DMS114 treated with DMSO at 0.1 percent for 48 hours (cell line): ENCODE measurements at regions not wholly inside any gene's neighbourhood (a gene's known extent, or its start where the extent isn't known, plus 50 kb on each side); places are given as distances from the start of the nearest gene placed in this dataset.

ENCODE experiments used
- DNase-seq: peaks from one replicate; lab custom pipeline; 2025; ENCODE audit not compliant: unreplicated experiment; lab: John Stamatoyannopoulos, UW

DNA sequence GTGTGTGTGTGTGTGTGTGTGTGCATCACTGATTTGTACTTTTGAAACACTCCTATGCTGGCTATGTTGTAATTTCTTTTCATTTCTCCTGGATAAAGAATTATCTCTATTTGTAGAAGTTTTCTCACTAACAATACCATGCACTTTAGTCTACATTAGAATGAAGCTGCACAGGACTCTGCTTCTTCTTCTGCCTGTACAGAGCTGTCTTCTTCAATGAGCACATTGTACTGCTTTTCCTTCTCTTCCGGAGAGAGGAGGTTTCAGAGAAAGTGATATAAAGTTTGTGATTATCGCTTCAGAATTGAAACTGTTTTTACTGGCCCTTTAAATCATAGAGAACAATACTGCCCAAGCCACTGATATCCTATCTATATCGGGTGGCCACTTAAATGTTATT lies 677.0 kb downstream of the NR2F1-AS1 start:
- no peak for DNase-seq

DNA sequence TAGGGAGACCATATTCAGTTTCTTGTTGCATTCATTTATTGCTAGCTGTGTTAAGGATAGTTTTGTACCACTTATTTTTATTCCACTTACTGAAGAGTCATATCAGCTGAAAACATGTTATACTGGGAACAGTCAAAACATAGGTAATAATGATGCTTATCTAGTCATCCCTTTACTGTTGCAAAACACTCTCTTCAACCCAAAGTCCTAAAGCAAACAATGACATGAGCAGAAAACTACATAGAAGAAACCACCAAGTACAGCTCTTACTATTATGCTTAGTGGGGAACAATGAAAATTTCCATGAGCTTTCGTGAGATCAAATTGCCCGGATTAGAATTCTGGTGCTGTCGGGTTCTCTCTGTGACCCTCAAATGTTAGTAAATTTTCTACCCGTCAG lies 681.4 kb downstream of the NR2F1-AS1 start:
- DNase-seq = no peak

DNA sequence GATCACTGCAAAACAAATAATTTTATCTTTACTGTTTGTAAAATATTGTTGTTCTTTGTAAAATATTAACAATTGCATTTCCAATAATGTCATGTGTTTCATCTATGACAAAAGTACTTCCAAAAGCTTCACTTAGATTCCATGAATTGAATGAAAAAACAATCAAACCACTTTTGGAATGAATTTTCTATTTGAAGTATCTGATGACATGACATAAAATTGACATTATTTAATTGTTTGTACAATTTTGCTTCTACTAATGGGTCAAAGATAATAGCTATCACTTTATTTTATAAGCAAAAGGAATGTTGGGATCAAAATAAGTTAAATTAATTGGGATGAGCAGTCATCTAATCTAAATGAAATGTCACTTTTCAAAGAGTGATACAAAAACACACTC lies 684.3 kb downstream of the NR2F1-AS1 start:
- no peak for DNase-seq

DNA sequence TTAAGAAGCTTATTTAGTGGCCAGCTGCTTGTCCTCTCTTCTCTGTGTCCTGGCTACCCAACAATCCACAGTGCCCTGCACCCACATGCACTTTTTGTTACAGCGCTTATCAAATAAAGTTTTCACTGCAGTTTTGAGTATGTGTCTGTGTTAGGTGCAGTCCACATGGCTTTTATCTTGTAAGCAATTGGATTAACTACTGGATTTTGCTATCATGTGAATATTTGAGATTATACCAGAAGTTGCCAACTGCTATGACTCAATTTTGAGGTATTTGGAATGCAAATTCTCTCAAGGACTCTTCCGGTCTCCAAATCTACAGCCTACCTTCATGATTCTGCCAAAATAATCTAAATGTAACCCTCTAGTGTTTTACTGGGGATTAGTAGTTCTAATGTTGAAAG lies 690.2 kb downstream of the NR2F1-AS1 start:
- DNase-seq = no peak

DNA sequence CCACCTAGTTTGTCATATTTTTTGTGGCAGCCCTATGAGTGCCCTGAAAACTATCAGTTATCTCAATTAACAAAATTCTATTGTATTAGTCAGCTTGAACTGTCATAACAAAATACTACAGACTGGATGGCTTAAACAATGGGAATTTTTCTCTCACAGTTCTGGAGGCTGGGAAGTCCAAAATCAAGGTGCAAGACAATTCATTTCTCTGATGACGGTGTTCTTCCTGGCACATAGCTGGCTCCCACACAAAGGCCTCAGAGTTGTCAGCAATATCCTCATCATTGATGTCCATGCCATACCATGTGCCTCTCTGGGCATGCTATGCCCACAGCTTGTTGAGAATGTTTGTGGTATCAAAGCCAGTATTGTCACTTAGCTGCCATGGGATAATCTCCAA lies 691.9 kb downstream of the NR2F1-AS1 start:
- no peak for DNase-seq

DNA sequence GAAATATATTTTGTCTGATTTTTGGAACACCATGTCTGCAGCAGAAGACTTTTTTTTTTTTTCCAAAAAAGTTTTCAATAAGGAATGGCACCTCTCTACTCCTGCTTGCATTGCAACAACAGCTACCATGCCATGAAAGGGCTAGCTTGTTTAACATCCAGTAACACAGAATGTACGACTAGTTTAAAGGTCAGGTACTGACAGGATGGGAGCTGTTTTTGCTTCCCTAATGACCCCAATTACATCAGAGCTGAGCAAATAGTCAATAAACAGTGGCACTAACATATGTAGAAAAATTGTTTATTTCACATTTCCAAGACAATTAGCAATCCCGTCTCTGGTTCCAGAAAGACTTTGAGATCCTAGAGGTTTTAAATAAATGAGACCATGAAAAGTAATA lies 693.8 kb downstream of the NR2F1-AS1 start:
- no peak for DNase-seq

DNA sequence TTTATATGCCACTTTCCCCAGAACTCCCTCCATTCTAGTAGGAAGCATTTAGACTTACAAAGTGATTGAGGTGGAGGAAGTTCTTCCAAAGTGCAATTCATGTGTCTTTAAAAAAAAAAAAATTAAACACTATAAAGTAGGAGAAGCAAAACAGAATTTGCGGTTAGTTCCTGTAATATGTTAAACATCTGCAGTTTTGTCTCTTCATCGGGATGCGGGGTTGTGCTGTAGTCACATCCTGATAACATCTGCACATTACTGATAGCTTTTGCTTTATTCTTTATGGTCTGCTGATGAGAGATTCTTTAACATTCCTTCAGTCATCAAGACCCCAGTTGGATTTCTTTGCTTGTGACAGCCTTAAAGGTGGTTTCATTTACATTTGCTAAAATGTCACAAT lies 694.3 kb downstream of the NR2F1-AS1 start:
- DNase-seq = no peak

DNA sequence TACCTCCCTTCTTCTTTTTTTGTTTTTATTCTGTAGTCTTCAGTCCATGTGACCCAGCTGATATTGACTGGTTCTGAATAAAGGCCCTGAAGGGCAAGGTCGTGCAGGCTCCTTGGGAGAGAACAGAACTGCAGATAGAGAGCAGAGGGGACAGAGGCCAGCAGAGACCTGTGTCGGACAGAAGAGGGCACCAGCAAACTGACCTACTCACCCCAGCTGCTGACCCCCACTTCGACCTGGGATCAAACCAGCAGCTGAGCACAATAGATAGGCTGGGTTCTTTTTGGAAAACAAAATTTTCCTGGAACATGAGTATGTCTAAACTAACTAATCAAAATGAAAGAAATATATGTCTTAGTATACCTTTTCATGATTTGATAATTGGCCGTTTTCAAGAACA lies 695.1 kb downstream of the NR2F1-AS1 start:
- DNase-seq = no peak

DNA sequence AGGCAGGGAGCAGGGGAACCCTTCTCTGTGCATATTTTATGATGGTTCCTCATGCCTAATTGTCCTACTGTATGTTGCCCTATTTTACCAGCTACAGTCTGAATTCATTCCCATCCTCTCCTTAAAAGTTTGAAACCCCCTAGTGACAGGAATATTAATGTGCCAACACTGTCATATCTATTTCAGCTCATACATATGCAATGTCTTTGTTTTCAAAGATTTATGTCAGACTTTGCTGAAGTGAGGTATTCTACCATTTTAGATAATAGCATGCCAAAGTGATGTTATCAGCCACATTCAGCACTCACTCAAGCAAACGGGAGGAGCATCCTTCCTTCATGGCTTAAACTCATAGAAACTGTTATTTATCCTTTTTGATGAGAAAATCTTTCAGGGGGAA lies 696.5 kb downstream of the NR2F1-AS1 start:
- no peak for DNase-seq

DNA sequence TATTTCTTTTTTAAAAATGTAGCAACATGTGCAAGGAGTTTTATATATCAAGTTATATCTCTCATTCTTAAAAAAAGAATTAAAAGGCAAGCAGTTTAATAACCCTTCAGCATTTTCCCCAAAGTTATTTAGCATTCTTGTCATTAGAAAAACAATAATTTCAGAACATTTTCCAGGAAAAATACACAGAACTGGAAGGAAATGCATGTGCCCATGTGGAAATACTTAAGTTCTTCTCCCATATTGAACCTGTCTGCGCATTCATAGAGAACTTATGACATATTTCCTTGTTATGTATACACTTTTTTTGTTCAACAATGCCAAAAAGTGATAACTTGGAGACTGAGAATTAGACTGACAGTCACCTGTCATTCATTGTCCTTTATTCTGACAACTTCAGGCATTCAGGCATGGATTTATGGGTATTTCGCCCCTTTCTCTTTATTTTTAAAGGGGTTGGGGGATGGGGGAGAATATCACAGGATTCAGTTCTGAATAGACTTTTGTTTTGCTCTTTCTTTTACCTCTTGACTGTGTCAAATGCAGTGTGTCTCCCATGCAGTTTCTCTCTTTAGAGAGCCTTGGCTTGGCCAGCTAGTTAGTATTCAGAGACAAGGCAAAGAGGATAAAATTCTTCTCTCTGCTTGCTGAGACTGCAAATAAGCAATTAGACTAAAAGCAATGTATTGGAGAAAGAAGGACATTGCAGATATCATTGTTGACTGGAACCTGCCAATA lies 701.0 kb downstream of the NR2F1-AS1 start:
- DNase-seq = no peak

DNA sequence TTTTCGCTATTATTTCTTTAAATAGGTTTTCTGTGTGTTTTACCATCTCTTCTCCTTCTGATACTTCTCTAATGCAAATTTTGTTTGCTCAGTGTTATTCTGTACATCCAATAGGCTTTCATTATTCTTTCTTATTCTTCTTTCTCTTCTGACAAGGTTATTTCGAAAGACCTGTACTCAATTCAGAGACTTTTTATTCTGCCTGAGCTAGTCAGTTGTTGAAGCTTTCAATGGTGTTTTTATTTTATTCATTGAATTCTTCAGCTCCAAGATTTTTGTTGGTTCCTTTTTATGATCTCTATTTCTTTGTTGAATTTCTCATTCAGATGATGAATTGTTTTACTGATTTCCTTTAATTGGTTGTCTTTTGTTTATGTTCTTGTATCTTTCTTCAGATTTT lies 706.2 kb downstream of the NR2F1-AS1 start:
- no peak for DNase-seq

DNA sequence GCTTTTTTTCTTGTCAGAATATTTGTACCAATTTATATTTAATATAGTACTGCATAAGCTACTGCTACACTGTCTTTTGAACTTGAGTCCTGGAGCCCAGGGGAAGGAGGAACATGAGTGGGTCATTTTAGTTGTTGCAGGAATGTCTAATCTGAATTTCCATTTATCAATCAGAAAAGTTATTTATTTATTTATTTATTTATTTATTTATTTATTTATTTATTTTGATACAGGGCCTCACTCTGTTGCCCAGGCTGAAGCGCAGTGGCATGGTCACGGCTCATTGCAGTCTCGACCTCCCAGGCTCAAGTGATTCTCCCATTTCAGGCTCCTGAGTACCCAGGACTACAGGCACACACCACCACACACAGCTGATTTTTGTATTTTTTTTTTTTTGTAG lies 712.6 kb downstream of the NR2F1-AS1 start:
- no peak for DNase-seq

DNA sequence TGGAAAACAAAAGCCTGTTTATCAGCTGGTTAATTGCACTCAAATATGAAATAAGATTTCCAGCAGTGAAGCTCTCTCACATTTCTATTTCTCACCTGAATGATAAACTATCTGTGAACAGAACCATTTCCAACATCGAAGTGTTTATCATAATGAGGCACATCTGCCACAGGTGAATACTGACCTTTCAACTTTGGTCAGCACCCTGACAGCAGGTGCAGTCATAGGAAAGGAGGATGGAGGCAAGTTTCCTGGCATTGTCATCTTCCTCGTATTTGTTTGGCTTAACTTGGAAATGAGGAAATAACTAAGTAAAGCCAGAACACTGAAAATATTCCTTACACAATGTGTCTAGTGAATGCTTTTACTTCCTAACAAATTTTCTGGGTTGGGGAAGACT lies 716.4 kb downstream of the NR2F1-AS1 start:
- no peak for DNase-seq

DNA sequence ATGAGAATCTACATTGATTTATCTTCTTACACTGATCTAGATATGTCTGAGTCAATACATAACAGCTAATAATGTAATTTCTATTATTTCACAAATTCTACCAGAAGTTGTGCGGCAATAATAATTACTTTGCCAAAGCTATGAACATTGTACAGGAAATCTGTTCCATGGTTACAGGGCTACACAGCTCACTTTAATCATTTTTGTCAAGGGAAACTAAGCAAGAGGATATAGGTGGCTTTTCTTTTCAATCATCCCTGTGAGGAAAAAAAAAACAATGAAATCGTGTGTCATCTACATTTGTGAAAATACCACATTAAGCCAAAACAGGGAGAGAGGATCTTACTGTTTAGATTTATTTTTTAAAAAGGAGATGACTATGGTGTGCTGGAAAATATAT lies 717.4 kb downstream of the NR2F1-AS1 start:
- no peak for DNase-seq

DNA sequence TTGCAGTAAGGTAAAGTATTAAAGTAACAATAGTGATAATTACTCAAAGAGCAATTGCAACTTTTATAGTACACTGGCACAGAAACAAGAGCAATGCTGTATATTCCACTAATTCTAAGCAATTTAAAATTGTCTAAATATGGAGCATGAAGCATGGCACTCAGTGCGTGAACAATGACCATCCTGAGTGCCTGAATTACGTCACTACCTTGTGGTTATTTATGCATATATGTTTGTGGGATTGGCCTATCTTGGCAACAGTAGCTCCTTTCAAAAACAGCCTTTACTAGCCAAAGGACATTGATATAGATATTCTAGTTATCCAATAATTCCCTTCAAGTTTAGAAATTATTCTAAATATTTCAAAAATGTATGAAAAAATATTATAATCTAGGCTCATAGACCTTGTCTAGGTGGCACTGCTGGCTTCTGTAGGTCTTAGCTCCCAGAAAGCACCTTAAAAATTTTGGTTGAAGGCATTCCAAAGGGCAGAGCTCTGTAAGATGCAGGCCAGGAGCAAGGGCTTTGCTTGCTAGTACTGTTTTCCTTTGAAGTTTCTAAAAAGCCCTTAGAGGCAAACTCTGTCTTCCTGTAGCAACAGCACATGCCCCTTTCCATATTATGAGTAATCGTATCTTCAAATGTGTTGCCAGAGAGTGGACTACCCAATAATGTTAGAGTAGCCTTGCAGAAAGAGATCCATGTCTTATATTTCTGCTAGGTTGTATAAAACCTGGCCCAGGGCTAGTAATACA lies 719.3 kb downstream of the NR2F1-AS1 start:
- DNase-seq = no peak

DNA sequence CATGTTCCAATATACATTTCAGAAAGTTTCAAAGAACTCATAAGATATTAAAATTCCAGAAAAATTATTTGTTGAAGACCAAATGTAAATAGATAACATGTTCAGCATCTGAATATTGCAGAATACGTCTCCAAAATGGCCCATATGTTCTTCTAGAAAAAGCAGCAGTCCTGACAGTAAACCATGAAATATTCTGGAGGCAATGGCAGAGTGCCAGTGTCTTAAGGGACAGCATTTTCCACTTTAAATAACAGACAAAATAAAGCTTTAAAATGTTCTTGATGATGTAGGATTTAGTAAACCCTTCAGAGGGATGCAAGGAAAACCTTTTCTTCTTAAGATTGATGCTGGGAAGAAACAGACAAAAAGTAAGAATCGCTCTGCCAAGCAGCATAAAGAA lies 721.0 kb downstream of the NR2F1-AS1 start:
- DNase-seq = no peak

DNA sequence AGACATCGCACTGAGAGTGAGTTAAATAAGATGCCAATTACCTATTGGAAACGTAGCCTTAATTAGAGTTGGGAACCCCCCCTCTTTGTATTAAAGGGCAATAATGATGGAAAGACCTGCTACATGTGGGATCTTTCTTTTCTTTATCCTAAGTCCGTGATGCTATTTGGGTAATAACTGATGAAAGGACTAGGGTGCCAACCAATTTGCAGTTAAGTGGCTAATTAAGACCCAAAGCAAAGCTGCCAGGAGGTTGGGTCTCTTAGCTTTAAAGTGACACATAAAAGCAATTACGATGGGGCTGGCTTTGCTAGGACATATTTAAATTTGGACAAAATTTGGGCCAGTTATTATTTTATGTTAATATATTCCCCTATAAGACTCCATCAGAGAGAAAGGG lies 728.8 kb downstream of the NR2F1-AS1 start:
- DNase-seq = no peak

DNA sequence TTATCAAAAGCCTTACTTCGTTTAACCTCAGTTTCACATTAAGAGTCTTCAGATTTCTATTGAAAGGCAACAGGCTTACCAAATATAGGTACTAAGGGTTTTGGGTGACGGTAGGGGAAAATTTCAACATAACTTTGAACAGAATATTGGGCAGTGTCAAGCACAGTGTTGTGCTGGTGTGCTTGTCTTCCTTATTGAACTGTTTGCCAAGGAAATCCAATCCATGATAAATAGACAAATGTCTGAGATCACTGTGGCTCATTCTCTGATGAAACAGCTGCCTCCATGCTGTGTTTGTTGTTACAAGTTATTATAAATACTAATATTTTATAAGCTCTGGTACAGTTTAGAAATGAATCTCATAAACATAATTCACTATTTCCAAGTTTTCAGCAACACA lies 730.1 kb downstream of the NR2F1-AS1 start:
- no peak for DNase-seq

DNA sequence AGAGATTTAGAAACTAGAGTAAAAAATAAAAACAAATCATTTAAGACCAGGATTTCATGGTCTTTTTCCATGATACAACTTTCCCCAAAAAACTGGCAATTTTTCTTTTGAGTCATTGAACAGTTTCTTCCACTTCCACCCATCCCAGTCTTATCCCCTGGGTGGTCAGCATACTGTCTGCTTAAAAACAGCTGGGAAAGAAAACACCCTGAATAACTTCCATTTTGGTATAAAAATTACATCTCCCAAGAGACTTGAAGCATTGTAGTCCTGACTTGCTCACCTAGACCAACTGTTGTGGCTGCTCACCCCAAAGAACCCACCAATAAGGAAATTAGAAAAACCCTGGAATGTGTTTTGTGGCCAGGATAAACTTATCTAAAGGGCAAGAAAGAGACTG lies 731.3 kb downstream of the NR2F1-AS1 start:
- DNase-seq = no peak

DNA sequence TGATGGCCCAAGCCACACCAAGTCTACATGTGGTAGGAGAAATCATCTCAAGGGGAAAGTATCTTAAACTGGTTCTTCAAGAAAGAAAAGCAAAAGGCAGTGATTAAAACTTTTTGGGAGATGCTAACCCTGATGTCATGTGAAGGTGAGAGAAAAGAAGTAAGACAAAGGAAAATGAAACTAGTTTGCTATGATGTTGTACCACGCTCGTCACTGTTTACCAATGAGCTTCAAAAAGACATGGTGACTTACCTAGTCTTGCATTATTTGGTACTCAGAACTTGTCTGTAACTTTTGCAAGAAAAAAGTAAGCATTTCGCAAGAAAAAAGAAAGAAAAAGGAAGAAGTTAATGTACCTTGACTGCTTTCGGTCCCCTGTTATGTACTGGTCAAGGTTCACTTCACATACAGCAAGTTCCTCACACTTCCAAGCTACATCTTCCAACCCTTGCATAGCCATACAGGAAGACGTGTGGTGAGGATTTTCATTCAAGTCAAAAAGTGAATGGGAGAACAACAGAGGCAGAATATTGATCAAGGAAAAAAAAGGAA lies 739.3 kb downstream of the NR2F1-AS1 start:
- DNase-seq = no peak

DNA sequence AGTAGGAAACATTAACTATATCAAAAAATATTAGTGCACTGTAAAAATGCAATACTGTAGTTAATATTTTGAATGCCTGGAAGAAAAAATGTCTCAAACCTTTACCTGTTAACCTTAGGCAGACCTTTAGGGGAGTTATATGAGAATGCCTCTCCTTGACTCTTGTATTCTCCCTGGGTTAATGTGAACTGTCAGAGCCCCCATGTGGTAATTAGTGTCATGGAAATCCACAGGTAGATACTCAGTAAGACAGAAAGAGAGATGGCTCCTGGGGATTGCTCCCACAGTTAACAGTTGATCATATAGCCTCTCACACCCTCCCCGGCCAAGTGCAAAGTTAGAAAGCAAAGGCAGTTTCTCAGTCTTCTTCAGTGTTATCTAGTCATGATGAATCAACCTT lies 742.8 kb downstream of the NR2F1-AS1 start:
- DNase-seq = no peak
